ENCODE measurements at regions not wholly inside any gene's neighbourhood (a gene's known extent, or its start where the extent isn't known, plus 50 kb on each side); places are given as distances from the start of the nearest gene placed in this dataset.

- DNase-seq (ENCODE audit: low spot score) = peak; percentile 39
- no peak overlapping the region for H3K4me3 ChIP-seq (ENCODE audit: low read depth, low read length, poor library complexity, severe bottlenecking)
- H3K27me3 ChIP-seq (replicated peaks; ENCODE audit: insufficient read depth, low read depth, low read length, poor library complexity) = no peaks in the 10 kb centered on the region
- ChIA-PET CTCF (interaction anchor here (1.3 kb wide), 1 partner anchor 79 kb away, joined by 4 read pairs; no protein-coding TSS in a partner anchor), POLR2A (ENCODE audit: low non-redundant PET) (interaction anchor here (0.7 kb wide), 1 partner anchor 9 kb away, joined by 3 read pairs; no protein-coding TSS in a partner anchor)
- no TSS peak for BruUV-seq (replicated peaks)
- H3K4me1 ChIP-seq (ENCODE audit: insufficient read depth, low read length, poor library complexity, severe bottlenecking) = peaks cover 49% of the 10 kb centered on the region
- H3K36me3 ChIP-seq (ENCODE audit: insufficient read depth, low read length, poor library complexity, severe bottlenecking) = no peaks in the 10 kb centered on the region
- H3K27ac ChIP-seq (ENCODE audit: low read depth, low read length, poor library complexity, severe bottlenecking) = peak overlapping the region; percentile 0
- TF ChIP-seq CTCF (conservative IDR thresholded peaks at IDR 0.05; ENCODE audit: low read depth, low read length) (no peak), EZH2 (IDR thresholded peaks at IDR 0.05; ENCODE audit: borderline replicate concordance, low read depth, low read length, poor library complexity, severe bottlenecking) (no peak)
- intact Hi-C loops (cut with micrococcal nuclease; ENCODE audit: unreplicated experiment) = no loop called here
- H3K9me3 ChIP-seq (ENCODE audit: low read depth, low read length, poor library complexity, severe bottlenecking) = no peaks in the 10 kb centered on the region
Measured at GRCh38 chr2:176533505-176534193, 264.4 kb downstream of the MTX2 start.

- POLR2A ChIA-PET (ENCODE audit: low non-redundant PET) = no interaction called here
- H3K36me3 ChIP-seq (ENCODE audit: insufficient read depth, low read length, poor library complexity, severe bottlenecking) = no peaks in the 10 kb centered on the region
- peaks cover 55% of the 10 kb centered on the region for H3K4me1 ChIP-seq (ENCODE audit: insufficient read depth, low read length, poor library complexity, severe bottlenecking)
- H3K4me3 ChIP-seq (ENCODE audit: low read depth, low read length, poor library complexity, severe bottlenecking) = no peak overlapping the region
- H3K27ac ChIP-seq (ENCODE audit: low read depth, low read length, poor library complexity, severe bottlenecking) = no peak overlapping the region
- no peaks in the 10 kb centered on the region for H3K27me3 ChIP-seq (replicated peaks; ENCODE audit: insufficient read depth, low read depth, low read length, poor library complexity)
- no peak for TF ChIP-seq CTCF (conservative IDR thresholded peaks at IDR 0.05; ENCODE audit: low read depth, low read length)
- TF ChIP-seq EZH2 (IDR thresholded peaks at IDR 0.05; ENCODE audit: borderline replicate concordance, low read depth, low read length, poor library complexity, severe bottlenecking) = no peak
- peak; percentile 76 for DNase-seq (ENCODE audit: low spot score)
- no peaks in the 10 kb centered on the region for H3K9me3 ChIP-seq (ENCODE audit: low read depth, low read length, poor library complexity, severe bottlenecking)
- CTCF ChIA-PET = interaction anchor here (1.3 to 2.0 kb wide), 2 partner anchors 19 to 80 kb away, joined by 4 read pairs; no protein-coding TSS in a partner anchor
- no TSS peak for BruUV-seq (replicated peaks)
- intact Hi-C loops (cut with micrococcal nuclease; ENCODE audit: unreplicated experiment) = no loop called here
Measured at GRCh38 chr2:176534798-176535466, 265.7 kb downstream of the MTX2 start.

GRCh38 chr2:176535467-176536113 lies 266.3 kb downstream of the MTX2 start:
- Histone ChIP-seq H3K36me3 (ENCODE audit: insufficient read depth, low read length, poor library complexity, severe bottlenecking) (no peaks in the 10 kb centered on the region), H3K27me3 (replicated peaks; ENCODE audit: insufficient read depth, low read depth, low read length, poor library complexity) (no peaks in the 10 kb centered on the region), H3K4me3 (ENCODE audit: low read depth, low read length, poor library complexity, severe bottlenecking) (no peak overlapping the region), H3K4me1 (ENCODE audit: insufficient read depth, low read length, poor library complexity, severe bottlenecking) (peaks cover 61% of the 10 kb centered on the region), H3K9me3 (ENCODE audit: low read depth, low read length, poor library complexity, severe bottlenecking) (no peaks in the 10 kb centered on the region), H3K27ac (ENCODE audit: low read depth, low read length, poor library complexity, severe bottlenecking) (no peak overlapping the region)
- POLR2A ChIA-PET (ENCODE audit: low non-redundant PET) = no interaction called here
- TF ChIP-seq EZH2 (IDR thresholded peaks at IDR 0.05; ENCODE audit: borderline replicate concordance, low read depth, low read length, poor library complexity, severe bottlenecking) (no peak), CTCF (conservative IDR thresholded peaks at IDR 0.05; ENCODE audit: low read depth, low read length) (no peak)
- intact Hi-C loops (cut with micrococcal nuclease; ENCODE audit: unreplicated experiment) = no loop called here
- no TSS peak for BruUV-seq (replicated peaks)
- CTCF ChIA-PET = interaction anchor here (2.0 kb wide), 1 partner anchor 19 kb away, joined by 4 read pairs; no protein-coding TSS in a partner anchor
- no peak for DNase-seq (ENCODE audit: low spot score)
